ENCODE measurements at regions not wholly inside any gene's neighbourhood (a gene's known extent, or its start where the extent isn't known, plus 50 kb on each side); places are given as distances from the start of the nearest gene placed in this dataset.
"Not testable (repeated sequence)": the region's sequence is repeated elsewhere in the genome, so short reads cannot be mapped to it uniquely, and the experiment has no call there.

DNA sequence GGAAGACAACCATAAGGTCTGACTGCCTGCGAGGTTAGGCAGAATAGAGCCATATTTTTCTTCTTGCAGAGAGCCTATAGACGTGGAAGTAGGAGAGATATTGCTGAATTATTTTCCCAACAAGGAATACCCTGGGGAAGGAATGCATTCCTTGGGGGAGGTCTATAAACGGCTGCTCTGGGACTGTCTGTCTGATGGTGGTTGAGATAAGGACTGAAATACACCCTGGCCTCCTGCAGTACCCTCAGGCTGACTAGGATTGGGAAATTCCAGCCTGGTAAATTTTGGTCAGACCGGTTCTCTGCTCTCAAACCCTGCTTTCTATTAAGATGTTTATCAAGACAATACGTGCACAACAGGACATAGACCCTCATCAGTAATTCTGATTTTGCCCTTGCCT is 617.5 kb upstream of the GRIN3A start:
- DNase-seq = no peak

DNA sequence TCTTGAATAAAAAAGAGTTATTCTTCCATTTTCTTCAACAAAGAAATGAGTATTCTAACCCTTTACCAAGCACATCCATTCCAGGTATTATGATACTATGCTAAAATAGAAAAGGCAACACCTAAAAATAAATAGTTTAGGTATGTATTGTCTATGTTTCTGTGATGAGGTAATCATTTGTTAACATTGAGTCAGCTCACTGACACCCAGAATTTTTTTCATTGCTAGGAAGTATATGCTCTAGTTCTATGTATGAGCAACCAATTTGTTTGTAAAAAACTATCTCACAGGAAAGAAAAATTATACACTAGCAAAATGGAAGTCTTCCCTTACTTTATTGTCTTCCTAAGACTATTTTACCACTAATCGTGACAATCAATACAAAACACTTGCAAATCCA is 615.6 kb upstream of the GRIN3A start:
- no peak for DNase-seq

DNA sequence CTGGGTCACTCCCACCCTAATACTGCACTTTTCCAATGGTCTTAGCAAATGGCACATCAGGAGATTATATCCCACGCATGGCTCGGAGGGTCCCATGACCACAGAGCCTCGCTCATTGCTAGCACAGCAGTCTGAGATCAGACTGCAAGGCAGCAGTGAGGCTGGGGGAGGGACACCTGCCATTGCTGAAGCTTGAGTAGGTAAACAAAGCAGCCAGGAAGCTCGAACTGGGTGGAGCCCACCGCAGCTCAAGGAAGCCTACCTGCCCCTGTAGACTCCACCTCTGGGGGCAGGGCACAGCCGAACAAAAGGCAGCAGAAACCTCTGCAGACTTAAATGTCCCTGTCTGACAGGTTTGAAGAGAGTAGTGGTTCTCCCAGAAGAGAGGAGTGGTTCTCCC is 599.0 kb upstream of the GRIN3A start:
- not testable (repeated sequence) for DNase-seq

DNA sequence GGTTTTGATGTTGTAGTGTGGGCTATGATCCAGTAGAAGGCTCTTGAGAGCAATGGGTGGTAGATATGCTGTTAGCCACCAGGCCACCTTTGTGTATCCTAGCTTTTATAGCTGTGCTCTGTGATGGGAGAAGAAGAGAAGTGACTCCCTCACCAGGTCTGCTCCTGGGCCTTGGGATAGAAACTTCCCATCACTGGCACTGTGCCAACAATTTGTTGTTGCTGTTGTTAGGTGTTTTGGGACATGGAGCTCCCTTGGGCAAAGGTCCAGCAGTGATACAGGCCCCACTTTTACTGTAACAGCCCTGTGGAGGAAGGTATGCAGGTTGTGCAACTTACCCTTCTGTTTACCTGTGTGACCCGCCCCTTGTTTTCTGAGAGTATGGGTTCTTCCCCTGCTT is 570.9 kb upstream of the GRIN3A start:
- no peak for DNase-seq

DNA sequence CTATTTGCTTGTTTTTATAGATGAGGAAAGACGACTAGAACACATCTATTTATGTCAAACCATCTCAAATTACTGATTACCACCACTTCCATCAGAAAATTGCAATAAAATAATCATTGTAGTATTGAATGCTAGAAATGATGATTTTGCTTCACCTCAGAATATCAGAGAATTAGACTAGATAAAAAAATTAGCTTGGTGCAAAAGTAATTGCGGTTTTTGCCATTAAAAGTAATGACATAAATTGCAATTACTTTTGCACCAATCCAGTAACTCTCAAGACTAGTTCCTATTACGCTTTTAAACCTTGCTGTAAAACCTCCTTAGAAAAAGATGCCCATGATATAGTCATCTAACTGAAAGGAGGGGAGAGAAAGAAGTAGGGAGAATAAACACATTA is 556.7 kb upstream of the GRIN3A start:
- no peak for DNase-seq

DNA sequence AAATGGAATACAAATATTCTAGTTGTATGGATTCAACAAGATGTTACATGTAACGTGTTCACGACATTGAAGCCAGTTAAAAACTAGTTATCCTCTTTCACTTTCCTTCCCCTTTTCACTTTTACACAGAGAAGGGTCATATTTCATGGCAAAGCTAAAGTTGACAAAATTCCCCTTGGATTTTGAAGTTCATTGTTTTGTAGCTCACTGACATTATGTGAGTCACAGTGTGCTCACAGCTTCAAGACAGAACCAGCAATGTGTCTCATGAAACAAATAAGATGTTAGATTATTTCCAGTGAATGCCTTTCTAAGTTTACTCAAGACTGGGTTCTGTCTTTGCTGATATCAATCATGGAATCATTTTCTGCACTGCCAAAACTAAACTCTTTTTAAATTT is 535.5 kb upstream of the GRIN3A start:
- DNase-seq = no peak

DNA sequence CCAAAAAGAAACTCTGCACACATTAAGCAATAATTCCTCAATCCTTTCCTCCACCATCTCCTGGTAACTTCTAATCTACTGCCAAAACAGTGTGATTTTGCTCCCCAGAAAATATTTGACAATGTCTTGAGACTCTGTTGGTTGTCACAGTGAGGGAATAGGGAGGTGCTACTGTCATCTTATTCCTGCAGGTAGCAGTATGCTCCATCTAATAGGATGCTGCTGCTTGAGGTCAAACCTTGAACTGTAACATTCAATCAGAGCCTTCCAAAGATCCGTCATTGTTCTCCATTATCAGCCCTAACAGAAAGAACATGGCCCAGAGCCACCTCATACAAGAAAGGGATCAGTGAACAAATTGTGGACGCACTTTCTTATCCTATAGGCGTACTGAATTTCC is 514.7 kb upstream of the GRIN3A start:
- peak in 1 of 3 experiments; percentile 20 for DNase-seq

DNA sequence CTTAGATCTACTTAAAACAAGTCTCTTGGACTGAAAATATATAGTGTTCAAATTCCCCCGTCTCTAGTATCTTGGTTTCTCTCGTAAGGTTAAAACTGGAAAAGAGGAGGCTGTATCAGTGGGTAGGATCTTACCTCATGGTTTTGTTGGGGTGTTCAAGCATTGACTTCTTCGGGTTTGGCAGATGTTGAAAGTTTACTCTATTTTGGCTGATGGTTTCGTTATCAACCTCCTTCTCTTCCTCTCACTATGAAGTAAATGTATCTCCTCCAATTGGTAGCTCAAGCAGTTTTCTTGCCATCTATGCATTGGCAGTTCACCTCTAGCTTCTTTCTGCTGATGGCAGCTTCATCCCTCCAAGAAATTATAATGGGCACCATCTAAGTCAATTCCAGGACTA is 506.5 kb upstream of the GRIN3A start:
- DNase-seq = no peak

DNA sequence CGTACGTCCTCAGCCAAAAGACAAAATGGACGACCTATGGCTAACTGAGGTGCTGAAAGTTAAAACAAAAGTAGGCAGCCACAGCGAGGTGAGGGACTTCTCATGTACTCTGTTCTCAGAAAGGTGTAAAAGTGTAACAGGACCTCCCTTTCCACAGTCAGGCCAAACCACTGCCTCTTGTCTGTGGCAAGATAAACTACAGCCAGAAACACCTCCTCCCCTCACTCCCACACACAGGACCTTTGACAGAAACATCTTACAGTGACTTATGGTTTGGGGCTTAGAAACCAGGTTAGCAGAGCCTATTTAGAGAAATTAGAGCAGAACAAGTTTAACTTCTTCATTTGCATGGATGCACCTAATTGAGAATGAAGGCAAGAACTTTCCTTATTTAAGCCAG is 499.1 kb upstream of the GRIN3A start:
- no peak for DNase-seq

DNA sequence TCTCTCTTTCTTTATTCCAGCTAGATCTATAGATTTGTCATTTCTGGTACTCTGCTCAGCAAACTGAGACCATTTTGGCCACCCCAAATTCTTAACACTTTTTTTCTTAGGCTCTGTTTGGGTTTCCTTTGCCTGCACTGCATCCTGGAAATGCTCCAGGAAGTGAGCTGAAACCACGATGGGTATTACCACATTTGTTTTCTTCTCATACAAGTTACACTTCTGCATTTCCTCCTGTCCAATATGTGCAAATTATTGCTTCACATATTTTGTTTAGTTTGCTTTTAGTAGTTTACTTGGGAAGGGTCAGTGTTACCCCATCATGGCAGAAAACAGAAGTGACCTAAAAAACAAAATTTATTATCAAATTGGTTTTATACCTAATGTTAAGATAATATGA is 498.6 kb upstream of the GRIN3A start:
- DNase-seq = no peak

DNA sequence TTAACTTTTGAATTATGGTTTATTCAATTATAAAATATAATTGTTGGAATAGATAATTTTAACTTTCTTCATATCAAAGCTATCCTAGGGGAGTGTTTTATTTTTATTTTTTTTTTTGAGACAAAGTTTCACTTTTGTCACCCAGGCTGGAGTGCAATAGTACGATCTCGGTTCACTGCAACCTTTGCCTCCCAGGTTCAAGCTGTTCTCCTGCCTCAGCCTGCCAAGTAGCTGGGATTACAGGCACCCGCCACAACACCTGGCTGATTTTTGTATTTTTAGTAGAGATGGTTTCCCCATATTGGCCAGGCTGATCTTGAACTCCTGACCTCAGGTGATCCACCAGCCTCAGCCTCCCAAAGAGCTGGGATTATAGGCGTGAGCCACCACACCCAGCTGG is 489.0 kb upstream of the GRIN3A start:
- DNase-seq = not testable (repeated sequence)

DNA sequence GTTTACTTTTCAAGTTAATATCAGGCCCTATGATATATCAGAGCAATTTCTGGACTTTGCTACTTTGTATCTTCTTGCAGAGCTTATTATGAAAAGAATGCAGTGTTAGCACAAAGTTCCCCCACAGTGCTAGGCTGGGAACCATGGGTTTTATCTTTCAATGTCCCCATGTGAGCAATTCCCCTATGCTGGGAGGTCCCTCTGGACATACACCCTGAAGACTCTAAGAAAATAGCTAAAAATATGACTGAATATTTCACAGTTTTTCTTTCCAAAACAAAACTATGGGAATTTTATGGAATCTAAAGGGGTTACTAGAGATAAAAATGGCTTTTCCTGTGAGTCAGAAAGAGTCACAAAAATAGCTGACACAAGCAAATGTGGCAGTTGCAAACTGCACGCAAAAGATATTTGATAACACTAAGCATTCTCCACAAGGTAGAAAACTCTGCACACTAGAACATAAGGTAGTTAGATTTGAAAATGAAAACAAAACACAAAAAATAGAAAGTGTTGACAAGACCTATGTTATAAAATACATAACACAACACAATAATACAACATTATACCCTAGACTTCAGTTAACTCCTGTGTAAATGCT is 487.5 kb upstream of the GRIN3A start:
- DNase-seq = no peak

DNA sequence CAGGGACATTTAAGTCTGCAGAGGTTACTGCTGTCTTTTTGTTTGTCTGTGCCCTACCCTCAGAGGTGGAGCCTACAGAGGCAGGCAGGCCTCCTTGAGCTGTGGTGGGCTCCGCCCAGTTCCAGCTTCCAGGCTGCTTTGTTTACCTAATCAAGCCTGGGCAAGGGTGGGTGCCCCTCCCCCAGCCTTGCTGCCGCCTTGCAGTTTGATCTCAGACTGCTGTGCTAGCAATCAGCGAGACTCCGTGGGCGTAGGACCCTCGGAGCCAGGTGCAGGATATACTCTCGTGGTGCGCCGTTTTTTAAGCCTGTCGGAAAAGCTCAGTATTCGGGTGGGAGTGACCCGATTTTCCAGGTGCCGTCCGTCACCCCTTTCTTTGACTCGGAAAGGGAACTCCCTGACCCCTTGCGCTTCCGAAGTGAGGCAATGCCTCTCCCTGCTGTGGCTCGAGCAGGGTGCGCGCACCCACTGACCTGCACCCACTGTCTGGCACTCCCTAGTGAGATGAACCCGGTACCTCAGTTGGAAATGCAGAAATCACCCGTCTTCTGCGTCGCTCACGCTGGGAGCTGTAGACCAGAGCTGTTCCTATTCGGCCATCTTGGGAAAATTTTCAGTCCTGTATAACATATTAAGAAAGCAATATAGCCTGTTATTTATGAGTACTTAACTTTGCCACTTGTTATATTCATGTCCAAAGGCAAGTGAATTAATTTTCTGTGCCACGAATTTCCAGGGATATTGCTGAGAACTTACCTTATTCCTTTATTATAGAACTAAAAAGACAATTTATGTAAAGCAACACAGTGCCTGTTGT is 485.1 kb upstream of the GRIN3A start:
- DNase-seq = peak in 2 of 3 experiments; percentile 59 to 77

DNA sequence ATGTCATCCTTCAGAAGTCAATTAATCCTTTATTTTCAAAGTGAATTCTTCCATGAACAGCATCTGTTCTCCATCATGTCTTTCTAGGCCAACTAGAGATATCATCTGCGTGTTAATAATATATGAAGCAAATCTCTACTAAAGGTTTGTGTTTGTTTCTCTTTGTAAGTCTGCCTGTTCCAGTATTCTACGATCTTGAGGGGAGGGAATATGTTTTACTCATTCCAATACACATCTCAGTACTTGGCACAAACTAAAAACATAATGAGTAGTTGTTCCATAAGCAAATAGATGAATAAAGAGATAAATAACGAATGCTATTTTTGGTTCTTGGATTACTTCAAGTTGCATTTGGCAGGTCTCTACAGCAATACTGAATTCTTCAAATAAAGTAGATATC is 470.7 kb upstream of the GRIN3A start:
- DNase-seq = no peak

DNA sequence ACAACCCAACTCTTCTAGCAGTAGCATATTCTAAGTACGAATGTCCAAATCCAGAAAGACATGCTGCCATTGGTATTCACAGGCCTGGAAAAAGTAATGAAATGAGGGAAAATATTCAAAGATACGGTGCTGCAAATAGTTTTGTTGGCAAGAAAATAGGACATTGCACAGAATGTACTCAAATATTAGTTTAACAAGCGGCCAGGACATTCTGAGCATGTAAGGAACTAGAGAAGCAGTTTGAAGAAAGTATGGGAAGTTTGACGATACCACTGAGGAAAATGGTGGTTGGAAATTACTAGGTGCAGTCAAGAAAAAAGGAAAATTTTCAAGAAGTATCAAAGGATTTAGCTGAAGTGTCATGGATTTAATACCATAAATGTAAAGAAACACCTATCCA is 468.0 kb upstream of the GRIN3A start:
- no peak for DNase-seq

DNA sequence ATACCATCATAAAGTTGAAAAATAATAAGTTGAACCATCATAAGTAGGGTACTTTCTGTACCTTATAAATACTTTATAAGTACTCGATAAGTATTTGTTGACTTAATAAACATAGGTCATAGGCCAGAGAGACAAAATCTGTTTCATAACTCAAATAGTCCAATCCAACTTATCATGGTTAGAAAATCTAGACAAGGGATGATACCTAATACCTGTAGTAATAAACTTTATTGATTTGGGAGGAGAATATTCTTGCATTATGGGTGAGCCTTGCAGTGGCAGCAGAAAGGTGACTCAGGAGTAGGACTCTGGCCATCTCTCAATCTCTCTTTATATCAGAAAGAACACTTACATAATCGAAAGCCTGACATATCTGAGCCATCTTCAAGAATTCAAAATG is 466.8 kb upstream of the GRIN3A start:
- DNase-seq = no peak

DNA sequence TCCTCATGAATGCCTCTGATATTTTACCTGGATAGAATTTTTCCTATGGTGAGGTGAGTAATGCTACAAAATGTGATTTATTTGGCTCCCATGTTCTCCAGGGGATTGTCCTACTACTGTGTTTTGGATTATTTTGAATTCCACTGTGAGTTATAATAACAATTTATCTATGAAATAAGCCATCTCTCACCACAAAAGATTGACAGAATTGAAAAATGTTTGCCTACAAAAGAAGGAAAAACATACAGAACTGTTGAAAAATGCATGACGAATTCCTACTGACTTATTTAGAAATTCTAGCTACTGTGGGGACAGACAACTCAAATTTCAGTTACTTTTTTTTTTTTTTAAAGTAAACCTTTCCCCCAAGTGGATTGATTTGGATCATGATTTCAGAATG is 463.7 kb upstream of the GRIN3A start:
- DNase-seq = no peak

DNA sequence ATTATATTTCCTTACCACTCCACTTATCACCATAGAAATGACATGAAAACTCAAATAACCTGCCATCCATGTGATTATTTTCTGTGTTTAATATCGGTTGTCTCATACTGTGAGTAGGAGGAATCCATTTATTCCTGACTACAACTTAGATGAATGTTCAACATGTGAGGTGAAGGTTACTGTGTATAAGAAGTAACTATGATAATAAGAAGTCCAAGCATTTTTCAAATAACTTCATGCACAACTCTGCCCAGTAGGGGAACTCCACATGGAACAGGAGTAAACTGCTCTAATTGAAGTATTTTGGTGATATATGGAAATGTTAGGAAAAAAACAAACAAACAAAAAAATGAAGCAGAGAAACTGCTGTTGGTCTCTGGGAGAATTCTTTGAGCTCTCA is 447.5 kb upstream of the GRIN3A start:
- DNase-seq = no peak

DNA sequence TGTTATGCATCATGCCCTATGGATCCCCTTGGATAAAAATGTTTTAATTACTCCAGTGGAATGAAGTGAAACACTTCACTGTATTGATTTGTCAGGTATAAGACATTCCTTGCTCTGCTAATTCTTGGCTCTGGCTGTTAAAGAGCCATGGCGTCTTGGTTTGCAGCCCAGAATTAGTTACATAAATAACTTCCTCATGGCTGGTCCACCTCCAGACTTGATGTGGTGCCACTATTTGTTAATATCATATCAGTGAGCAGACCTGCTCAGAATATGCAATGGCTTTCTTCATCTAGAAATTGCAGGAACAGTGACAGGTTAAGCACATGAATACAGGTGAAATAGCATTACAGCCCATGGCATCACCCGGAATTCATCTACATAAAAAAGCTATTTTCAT is 446.9 kb upstream of the GRIN3A start:
- no peak for DNase-seq

DNA sequence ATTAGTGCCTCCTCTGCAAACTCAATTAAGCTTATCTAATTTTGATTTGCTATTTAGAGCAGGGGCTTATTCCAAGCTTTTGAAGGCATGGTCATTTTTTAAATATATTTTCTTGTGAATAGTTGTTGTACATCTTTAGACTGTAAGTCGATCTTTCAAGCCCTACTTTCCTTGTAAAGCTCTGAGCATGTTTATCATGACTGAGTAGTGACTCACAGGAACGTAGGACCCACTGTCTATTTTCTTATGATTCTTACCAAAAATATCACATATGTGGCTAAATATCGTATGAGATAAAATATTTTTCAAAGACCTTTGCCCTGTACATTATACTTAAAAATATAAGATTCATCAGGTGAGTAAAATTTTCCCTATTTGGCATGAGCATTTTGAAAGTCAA is 440.4 kb upstream of the GRIN3A start:
- DNase-seq = no peak

DNA sequence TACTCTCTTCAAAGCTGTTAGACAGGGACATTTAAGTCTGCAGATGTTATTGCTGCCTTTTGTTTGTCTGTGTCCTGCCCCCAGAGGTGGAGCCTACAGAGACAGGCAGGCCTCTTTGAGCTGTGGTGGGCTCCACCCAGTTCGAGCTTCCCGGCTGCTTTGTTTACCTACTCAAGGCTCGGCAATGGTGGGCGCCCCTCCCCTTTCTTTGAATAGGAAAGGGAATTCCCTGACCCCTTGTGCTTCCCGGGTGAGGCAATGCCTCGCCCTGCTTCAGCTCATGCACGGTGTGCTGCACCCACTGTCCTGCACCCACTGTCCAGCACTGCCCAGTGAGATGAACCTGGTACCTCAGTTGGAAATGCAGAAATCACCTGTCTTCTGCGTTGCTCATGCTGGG is 435.8 kb upstream of the GRIN3A start:
- DNase-seq = not testable (repeated sequence)

DNA sequence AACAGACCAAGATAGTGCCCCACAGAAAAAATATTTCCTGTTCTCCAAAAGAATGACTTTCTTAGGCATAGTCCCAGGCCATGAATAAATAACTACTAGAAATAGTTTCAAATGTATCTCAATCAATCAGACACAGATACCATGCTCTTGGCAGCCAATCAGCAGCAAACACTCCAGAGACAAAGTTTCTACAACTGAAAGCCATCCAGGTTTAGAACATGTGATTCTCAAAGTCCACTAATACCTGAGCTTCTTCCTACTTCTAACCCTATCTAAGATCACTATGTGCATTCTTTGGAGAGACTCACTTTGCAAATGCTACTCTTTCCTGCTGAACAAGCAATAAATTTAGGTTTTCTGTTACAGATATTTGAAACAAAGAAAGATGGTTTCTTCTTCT is 425.8 kb upstream of the GRIN3A start:
- no peak for DNase-seq

DNA sequence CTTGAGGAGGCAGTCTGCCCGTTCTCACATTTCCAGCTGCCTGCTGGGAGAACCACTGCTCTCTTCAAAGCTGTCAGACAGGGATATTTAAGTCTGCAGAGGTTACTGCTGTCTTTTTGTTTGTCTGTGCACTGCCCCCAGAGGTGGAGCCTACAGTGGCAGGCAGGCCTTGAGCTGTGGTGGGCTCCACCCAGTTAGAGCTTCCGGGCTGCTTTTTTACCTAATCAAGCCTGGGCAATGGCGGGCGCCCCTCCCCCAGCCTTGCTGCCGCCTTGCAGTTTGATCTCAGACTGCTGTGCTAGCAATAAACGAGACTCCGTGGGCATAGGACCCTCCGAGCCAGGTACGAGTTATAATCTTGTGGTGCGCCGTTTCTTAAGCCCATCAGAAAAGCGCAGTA is 414.6 kb upstream of the GRIN3A start:
- not testable (repeated sequence) for DNase-seq

DNA sequence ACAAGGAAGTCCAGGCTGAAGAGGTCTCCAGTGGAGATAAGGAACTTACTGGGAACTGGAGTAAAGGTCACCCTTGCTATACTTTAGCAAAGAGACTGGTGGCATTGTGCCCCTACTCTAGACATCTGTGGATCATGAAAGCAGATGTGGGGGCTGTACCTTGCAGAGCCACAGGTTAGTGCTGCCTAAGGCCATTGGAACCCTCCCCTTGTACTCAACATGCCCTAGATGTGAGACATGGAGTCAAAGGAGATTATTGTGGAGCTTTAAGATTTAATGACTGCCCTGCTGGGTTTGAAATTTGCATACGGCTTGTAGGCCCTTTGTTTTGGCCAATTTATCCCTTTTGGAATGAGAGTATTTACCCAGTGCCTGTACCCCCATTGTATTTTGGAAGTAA is 397.3 kb upstream of the GRIN3A start:
- DNase-seq = no peak

DNA sequence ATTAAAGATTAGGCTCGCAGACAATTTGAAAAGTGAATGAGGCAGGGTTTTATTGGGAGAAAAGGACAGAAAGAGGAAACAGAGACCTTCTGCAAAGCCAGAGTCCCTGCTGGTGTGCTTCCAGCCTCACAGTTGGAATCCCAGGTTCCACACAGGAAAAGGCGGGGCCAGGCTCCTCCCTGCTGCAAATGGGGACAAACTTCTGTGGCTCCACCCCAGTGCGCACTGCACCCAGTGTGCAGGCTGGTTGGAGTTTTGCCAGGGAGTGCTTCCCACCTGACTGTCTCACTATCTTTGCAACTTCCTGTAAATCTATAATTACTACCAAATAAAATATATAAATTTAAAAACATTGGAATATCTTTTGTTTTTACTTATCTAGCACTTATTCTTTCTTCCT is 386.0 kb upstream of the GRIN3A start:
- peak in 1 of 3 experiments; percentile 29 for DNase-seq
